OCI-LY1 (cell line): ENCODE measurements at regions not wholly inside any gene's neighbourhood (a gene's known extent, or its start where the extent isn't known, plus 50 kb on each side); places are given as distances from the start of the nearest gene placed in this dataset.

Source experiments
- EZH2 ChIP-seq: fragments of 200-600 bp; sonication (generic), shearing (Covaris generic); IDR thresholded peaks from 2 replicates; pipeline ENCODE4 v1.8.0; 2017; ENCODE audit warnings: borderline replicate concordance, mixed run types, mild to moderate bottlenecking, antibody characterized with exemption, low read length, moderate library complexity, mixed read lengths
- TF ChIP-seq, protein P1 (sequence below): fragments of 200-600 bp; sonication (generic), shearing (Covaris generic); IDR thresholded peaks from 2 replicates; pipeline ENCODE4 v1.5.1; 2017; ENCODE audit warnings: mild to moderate bottlenecking, antibody characterized with exemption, low read length, moderate library complexity, mixed read lengths

DNA sequence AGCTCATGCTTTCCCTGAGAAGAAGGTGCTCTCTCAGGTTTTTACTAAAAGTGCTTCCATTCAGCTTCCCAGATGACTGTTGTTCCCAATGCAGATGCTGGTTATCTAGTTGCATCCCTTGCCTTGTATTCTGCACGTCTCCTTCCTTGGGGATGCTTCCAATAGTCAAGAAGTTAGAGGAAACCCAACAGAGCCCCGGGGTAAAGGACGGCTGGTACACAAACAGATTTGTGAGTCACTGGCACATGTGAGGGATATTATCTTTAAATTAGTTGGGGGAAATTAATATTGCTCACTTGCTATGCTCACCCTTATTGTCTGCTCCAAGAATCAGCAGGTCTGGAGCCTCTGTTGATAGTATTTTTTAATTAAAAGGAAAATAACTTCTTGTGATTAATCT lies 465.2 kb upstream of the BOD1L1 start:
- TF ChIP-seq, protein P1, sequence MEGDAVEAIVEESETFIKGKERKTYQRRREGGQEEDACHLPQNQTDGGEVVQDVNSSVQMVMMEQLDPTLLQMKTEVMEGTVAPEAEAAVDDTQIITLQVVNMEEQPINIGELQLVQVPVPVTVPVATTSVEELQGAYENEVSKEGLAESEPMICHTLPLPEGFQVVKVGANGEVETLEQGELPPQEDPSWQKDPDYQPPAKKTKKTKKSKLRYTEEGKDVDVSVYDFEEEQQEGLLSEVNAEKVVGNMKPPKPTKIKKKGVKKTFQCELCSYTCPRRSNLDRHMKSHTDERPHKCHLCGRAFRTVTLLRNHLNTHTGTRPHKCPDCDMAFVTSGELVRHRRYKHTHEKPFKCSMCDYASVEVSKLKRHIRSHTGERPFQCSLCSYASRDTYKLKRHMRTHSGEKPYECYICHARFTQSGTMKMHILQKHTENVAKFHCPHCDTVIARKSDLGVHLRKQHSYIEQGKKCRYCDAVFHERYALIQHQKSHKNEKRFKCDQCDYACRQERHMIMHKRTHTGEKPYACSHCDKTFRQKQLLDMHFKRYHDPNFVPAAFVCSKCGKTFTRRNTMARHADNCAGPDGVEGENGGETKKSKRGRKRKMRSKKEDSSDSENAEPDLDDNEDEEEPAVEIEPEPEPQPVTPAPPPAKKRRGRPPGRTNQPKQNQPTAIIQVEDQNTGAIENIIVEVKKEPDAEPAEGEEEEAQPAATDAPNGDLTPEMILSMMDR, result no peak
- TF ChIP-seq EZH2, result no peak
